Epithelial cell of proximal tubule (primary cell): ENCODE measurements at regions not wholly inside any gene's neighbourhood (a gene's known extent, or its start where the extent isn't known, plus 50 kb on each side); places are given as distances from the start of the nearest gene placed in this dataset.

Experiments
- DNase-seq: peaks from one replicate; pipeline ENCODE4 v3.0.0-alpha.2; 2011; ENCODE audit warnings: low read depth
- H3K4me3 ChIP-seq: 2 replicates; pipeline ENCODE4 v1.5.1; 2011; ENCODE audit warnings: low read depth, mild to moderate bottlenecking, low read length
- TF ChIP-seq, protein P1 (sequence below): conservative IDR thresholded peaks from 2 replicates; pipeline ENCODE4 v1.5.1; 2012; ENCODE audit warnings: low read depth, mild to moderate bottlenecking, low read length

DNA sequence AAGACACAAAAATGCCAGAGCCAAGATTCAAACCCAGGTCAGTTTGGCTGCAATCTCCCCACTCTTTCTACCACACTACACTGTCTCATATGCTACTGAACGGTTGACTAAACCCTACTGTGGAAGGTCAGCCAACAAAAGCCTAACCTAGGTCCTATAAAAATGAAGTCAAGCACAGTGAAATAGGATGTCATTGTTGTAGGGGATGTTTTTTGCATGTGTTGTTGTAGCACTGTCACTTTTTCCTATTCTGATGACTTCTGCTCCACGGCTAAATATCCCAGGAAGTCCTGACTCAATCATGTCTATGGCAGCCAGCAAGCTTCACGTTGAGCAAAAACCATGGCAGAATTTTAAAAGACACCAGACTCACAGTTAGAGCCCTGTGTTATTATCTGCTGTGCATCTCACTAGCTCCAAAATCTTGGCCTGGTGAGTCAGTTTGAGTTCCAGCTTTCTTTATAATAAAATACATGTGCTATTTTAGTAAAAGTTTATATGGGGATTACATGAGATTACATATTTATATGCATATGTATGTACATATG lies 322.1 kb upstream of the NT5E start:
- no peak overlapping the region for H3K4me3 ChIP-seq
- no peak for DNase-seq
- TF ChIP-seq, protein P1, sequence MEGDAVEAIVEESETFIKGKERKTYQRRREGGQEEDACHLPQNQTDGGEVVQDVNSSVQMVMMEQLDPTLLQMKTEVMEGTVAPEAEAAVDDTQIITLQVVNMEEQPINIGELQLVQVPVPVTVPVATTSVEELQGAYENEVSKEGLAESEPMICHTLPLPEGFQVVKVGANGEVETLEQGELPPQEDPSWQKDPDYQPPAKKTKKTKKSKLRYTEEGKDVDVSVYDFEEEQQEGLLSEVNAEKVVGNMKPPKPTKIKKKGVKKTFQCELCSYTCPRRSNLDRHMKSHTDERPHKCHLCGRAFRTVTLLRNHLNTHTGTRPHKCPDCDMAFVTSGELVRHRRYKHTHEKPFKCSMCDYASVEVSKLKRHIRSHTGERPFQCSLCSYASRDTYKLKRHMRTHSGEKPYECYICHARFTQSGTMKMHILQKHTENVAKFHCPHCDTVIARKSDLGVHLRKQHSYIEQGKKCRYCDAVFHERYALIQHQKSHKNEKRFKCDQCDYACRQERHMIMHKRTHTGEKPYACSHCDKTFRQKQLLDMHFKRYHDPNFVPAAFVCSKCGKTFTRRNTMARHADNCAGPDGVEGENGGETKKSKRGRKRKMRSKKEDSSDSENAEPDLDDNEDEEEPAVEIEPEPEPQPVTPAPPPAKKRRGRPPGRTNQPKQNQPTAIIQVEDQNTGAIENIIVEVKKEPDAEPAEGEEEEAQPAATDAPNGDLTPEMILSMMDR = no peak

DNA sequence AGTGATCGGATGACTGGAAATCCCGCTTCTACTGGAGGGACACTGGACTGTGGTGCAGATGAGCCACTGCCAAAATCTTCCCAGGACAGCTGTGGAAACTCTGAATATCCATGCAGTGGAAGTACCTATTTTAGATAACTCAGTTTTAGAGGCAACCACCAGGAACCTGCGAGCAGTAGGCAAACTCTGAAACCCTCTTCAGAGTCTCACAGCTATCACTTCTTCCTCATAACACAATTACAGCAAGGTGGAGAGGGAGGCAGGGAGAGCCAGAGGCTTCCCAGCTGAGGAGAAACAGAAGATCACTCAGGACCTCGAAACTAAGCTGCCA lies 322.8 kb upstream of the NT5E start:
- DNase-seq = no peak
- TF ChIP-seq, protein P1 = no peak
- H3K4me3 ChIP-seq = no peak overlapping the region

DNA sequence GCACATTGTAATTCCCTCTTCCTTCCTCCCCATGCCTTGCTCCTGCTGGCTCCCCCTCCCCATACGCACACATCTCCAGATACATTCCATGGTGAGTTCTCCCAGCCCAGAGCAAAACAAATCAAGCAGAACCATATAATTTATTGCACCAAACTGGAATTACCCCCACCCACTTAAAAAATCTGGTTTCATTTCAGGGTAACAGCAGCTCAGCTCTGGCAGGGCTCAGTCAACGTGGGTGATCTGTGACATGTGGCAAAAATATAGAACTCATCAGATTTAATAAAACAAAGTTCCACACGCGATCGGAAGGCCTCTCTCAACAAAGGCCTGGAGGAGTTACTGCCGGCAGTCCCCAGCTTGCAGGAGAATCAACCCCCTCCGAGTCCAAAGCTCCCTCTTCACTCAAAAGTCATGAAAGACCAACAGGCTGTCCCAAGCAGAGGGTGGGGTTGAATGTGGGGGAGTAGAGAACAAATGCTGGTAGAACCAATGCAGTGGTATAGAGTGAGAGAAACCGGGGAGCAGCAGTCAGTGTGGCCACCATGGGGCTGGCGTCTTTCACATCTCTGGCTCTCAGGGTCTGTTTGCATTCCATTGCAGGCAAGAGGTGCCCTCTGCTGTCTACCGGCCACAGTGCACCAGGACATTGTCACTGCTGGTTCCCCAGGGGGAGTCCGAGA lies 323.3 kb upstream of the NT5E start:
- TF ChIP-seq, protein P1 = peak; percentile 86
- H3K4me3 ChIP-seq = peak overlapping the region; percentile 35
- DNase-seq = no peak

DNA sequence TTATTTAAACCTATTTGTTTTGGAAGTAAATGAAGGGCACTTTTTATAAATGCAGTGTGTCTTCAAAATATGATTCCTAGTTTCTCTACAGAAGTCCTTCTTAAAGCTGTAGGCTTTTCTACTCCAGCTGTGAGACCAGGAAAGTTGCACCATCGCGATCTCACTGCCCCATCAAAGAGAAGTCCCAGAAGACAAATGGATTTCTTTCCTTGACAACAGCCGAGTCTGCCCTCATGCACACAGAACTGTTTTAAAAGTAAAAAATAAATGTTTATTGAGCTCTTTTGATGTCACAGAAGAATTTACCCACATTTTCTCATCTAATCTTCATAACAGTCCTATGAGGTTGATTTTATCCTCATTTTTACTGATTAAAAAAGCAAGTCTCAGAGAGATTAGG lies 324.4 kb upstream of the NT5E start:
- TF ChIP-seq, protein P1 = no peak
- H3K4me3 ChIP-seq = no peak overlapping the region
- no peak for DNase-seq

DNA sequence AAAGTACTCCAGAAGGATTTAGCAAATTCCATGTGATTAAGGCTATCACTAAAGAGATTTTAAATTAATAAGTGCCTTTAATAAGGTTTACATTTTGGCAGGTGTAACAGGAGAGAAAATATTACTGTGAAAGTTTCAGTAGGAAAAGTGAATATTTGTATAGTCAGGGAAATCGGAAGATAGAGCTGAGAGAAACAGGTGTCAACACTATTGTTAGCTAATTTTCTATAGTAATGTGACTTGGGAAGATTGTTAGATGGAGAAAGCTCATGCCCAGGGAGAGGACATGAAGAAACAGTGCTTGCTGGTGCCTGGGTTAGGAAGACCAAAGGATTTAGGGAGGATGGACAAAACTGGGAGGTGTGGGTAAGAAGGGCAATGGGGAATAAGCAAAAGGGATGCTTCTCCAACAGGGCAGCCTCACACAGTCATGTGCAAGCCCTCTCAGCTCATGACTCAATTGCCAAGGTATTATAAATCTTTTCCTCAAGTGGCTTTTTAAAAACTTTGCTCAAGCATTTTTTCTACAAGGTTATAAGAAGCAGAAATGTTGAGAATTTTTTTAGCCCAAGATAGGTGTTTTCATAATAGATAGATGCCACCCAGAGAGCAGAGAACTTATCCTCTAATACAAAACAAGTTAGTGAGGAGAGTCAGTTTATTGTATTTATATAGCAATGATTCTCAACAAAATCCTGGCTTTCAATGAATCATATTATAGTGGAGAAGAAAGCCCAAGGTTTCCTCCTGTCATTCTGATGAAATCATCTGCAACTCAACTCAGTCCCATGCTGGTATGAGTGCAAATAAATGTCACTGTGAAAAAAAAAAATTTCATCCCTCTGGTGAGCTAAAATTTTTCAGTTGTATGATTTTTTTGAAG lies 325.2 kb upstream of the NT5E start:
- TF ChIP-seq, protein P1 = no peak
- DNase-seq = no peak
- H3K4me3 ChIP-seq = no peak overlapping the region

DNA sequence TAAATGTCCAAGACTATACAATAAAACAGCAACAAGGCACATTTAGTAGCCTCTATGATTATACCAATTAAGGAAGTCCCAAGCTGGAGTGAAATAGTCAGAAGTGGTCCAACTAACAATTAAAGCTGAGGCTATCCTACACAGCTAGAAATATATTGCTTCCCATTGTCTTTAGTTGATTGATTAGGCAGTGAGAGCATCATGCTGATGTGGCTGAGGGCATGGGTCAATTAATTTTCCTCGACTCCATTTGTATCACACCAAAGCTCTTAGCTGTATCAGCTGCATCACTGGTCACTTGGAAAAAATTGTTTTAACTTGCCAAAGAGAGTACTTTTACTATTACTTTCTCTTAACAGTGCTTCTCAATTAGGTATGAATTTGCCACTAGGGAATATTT lies 328.7 kb upstream of the NT5E start:
- TF ChIP-seq, protein P1 = no peak
- no peak overlapping the region for H3K4me3 ChIP-seq
- no peak for DNase-seq
